ENCODE measurements at regions not wholly inside any gene's neighbourhood (a gene's known extent, or its start where the extent isn't known, plus 50 kb on each side); places are given as distances from the start of the nearest gene placed in this dataset.
A peak's percentile ranks its signal among the peaks of the same experiment; 100 is the strongest.
"Not testable (repeated sequence)": the region's sequence is repeated elsewhere in the genome, so short reads cannot be mapped to it uniquely, and the experiment has no call there.

- no peak for DNase-seq (ENCODE audit: insufficient read length, low spot score)
- FAIRE-seq, result no peak
Observed at GRCh38 chr5:106414342-106414741, 1256.4 kb downstream of the EFNA5 start.

- FAIRE-seq, result no peak
Observed at GRCh38 chr5:106412606-106413005, 1258.1 kb downstream of the EFNA5 start.

GRCh38 chr5:106408570-106408969, 1262.2 kb downstream of the EFNA5 start:
- no peak for FAIRE-seq
- DNase-seq (ENCODE audit: insufficient read length, low spot score), result no peak

More at GRCh38 chr5:106412606-106413005, 1258.1 kb downstream of the EFNA5 start:
- no peak for DNase-seq (ENCODE audit: insufficient read length, low spot score)

- FAIRE-seq (no peak), DNase-seq (ENCODE audit: insufficient read length, low spot score) (no peak)
Observed at GRCh38 chr5:106408141-106408540, 1262.6 kb downstream of the EFNA5 start.

GRCh38 chr5:106401561-106401960, 1269.2 kb downstream of the EFNA5 start:
- no peak for FAIRE-seq

GRCh38 chr5:106399391-106399790, 1271.3 kb downstream of the EFNA5 start:
- FAIRE-seq (no peak), DNase-seq (ENCODE audit: insufficient read length, low spot score) (no peak)

More at GRCh38 chr5:106401561-106401960, 1269.2 kb downstream of the EFNA5 start:
- no peak for DNase-seq (ENCODE audit: insufficient read length, low spot score)

GRCh38 chr5:106397700-106398099, 1273.0 kb downstream of the EFNA5 start:
- DNase-seq (ENCODE audit: insufficient read length, low spot score), result peak; percentile 44
- peak; percentile 62 for FAIRE-seq

GRCh38 chr5:106393276-106393675, 1277.5 kb downstream of the EFNA5 start:
- FAIRE-seq (no peak), DNase-seq (ENCODE audit: insufficient read length, low spot score) (no peak)

GRCh38 chr5:106392766-106393165, 1278.0 kb downstream of the EFNA5 start:
- DNase-seq (ENCODE audit: insufficient read length, low spot score) (no peak), FAIRE-seq (no peak)

GRCh38 chr5:106387767-106388166, 1283.0 kb downstream of the EFNA5 start:
- DNase-seq (ENCODE audit: insufficient read length, low spot score); FAIRE-seq: not testable (repeated sequence)

- DNase-seq (ENCODE audit: insufficient read length, low spot score), result no peak
- FAIRE-seq, result no peak
Observed at GRCh38 chr5:106386287-106386686, 1284.5 kb downstream of the EFNA5 start.

GRCh38 chr5:106380736-106381135, 1290.0 kb downstream of the EFNA5 start:
- DNase-seq (ENCODE audit: insufficient read length, low spot score) (no peak), FAIRE-seq (no peak)

- FAIRE-seq (no peak), DNase-seq (ENCODE audit: insufficient read length, low spot score) (no peak)
Observed at GRCh38 chr5:106376522-106376921, 1294.2 kb downstream of the EFNA5 start.

GRCh38 chr5:106374956-106375355, 1295.8 kb downstream of the EFNA5 start:
- FAIRE-seq (no peak), DNase-seq (ENCODE audit: insufficient read length, low spot score) (no peak)

GRCh38 chr5:106368021-106368420, 1302.7 kb downstream of the EFNA5 start:
- FAIRE-seq, result no peak

GRCh38 chr5:106367281-106367680, 1303.5 kb downstream of the EFNA5 start:
- DNase-seq (ENCODE audit: insufficient read length, low spot score) (no peak), FAIRE-seq (no peak)

More at GRCh38 chr5:106368021-106368420, 1302.7 kb downstream of the EFNA5 start:
- DNase-seq (ENCODE audit: insufficient read length, low spot score), result no peak

GRCh38 chr5:106363578-106363977, 1307.2 kb downstream of the EFNA5 start:
- DNase-seq (ENCODE audit: insufficient read length, low spot score), result no peak
- no peak for FAIRE-seq

GRCh38 chr5:106361905-106362304, 1308.8 kb downstream of the EFNA5 start:
- no peak for DNase-seq (ENCODE audit: insufficient read length, low spot score)
- no peak for FAIRE-seq

- FAIRE-seq (no peak), DNase-seq (ENCODE audit: insufficient read length, low spot score) (no peak)
Observed at GRCh38 chr5:106331415-106331814, 1339.3 kb downstream of the EFNA5 start.

- DNase-seq (ENCODE audit: insufficient read length, low spot score) (no peak), FAIRE-seq (no peak)
Observed at GRCh38 chr5:106324356-106324755, 1346.4 kb downstream of the EFNA5 start.

GRCh38 chr5:106321242-106321641, 1349.5 kb downstream of the EFNA5 start:
- peak; percentile 10 for DNase-seq (ENCODE audit: insufficient read length, low spot score)
- FAIRE-seq, result peak; percentile 74

GRCh38 chr5:106314221-106314824, 1356.4 kb downstream of the EFNA5 start:
- DNase-seq (ENCODE audit: insufficient read length, low spot score) (no peak), FAIRE-seq (no peak)

GRCh38 chr5:106312360-106312759, 1358.4 kb downstream of the EFNA5 start:
- peak; percentile 42 for DNase-seq (ENCODE audit: insufficient read length, low spot score)
- FAIRE-seq, result no peak
